Esophagus muscularis mucosa (tissue), 4 donors: ENCODE measurements at regions not wholly inside any gene's neighbourhood (a gene's known extent, or its start where the extent isn't known, plus 50 kb on each side); places are given as distances from the start of the nearest gene placed in this dataset.

ENCODE experiments used
- DNase-seq: peaks from one replicate; pipeline ENCODE4 v3.0.0-alpha.2; 2017; ENCODE audit errors: extremely low spot score
- H3K27ac ChIP-seq, 4 donors: fragments of 200-600 bp; sonication (generic); replicated peaks in 1 of 4; 1 replicate in 3 of 4; 2 replicates in 1 of 4; pipeline ENCODE4 v1.5.1; 2016 to 2019; ENCODE audit warnings: mild to moderate bottlenecking in 1 of 4
- H3K27me3 ChIP-seq, 4 donors: fragments of 200-600 bp; sonication (generic); one replicate each; pipeline versions ENCODE4 v1.5.1 to v1.6.0; 2016 to 2019
- H3K36me3 ChIP-seq, 4 donors: fragments of 200-600 bp; sonication (generic); one replicate each; pipeline ENCODE4 v1.5.1; 2016 to 2019
- H3K4me1 ChIP-seq, 4 donors: fragments of 200-600 bp; sonication (generic); one replicate each; pipeline ENCODE4 v1.5.1; 2016 to 2019
- H3K4me3 ChIP-seq, 4 donors: fragments of 200-600 bp; sonication (generic); 1 replicate in 2 of 4; 2 replicates in 2 of 4; pipeline ENCODE4 v1.5.1; 2016 to 2019; ENCODE audit warnings: mild to moderate bottlenecking in 4 of 4, moderate library complexity in 1 of 4
- H3K9me3 ChIP-seq, 4 donors: fragments of 200-600 bp; sonication (generic); 1 replicate in 3 of 4; 2 replicates in 1 of 4; pipeline ENCODE4 v1.5.1; 2016 to 2019
- CTCF ChIP-seq, 3 experiments: fragments of 200-600 bp in 2 of 3; fragments of 450-650 bp in 1 of 3; sonication (generic) in 2 of 3; IDR thresholded peaks; one replicate each; pipeline ENCODE4 v1.5.1; 2017 to 2019; ENCODE audit warnings: antibody characterized with exemption in 3 of 3, mild to moderate bottlenecking in 2 of 3, moderate library complexity in 1 of 3
- EP300 ChIP-seq: sonication (generic); formaldehyde crosslinking; IDR thresholded peaks from one replicate; pipeline ENCODE4 v1.6.1; 2017; ENCODE audit warnings: antibody characterized with exemption
- POLR2A ChIP-seq: fragments of 450-650 bp; IDR thresholded peaks from one replicate; pipeline ENCODE4 v1.6.1; 2017; ENCODE audit warnings: antibody characterized with exemption, moderate library complexity, mild to moderate bottlenecking, low read depth
- POLR2AphosphoS5 ChIP-seq, 2 donors: sonication (generic); formaldehyde crosslinking; IDR thresholded peaks; one replicate each; pipeline ENCODE4 v1.6.1; 2017; ENCODE audit warnings: antibody characterized with exemption in 2 of 2
- WGBS: methylation state at CpG from one replicate; pipeline ENCODE4 v1.1.5; 2018; 5-methylcytosine and 5-hydroxymethylcytosine counted together
- intact Hi-C: fragments of 100-400 bp; cut with DNase I; formaldehyde crosslinking; loops from one replicate; pipeline ENCODE4 v1.15.1; 2023

GRCh38 chr12:74426091-74426490 lies 111.5 kb upstream of the ATXN7L3B start:
- no peaks in the 10 kb centered on the region for H3K36me3 ChIP-seq
- TF ChIP-seq CTCF (IDR thresholded peaks at IDR 0.05) (no peak), POLR2A (no peak), EP300 (no peak), POLR2AphosphoS5 (IDR thresholded peaks at IDR 0.05) (no peak)
- DNase-seq: no peak
- H3K27me3 ChIP-seq: no peaks in the 10 kb centered on the region
- no peak overlapping the region for H3K27ac ChIP-seq
- no peaks in the 10 kb centered on the region for H3K4me1 ChIP-seq
- no peaks in the 10 kb centered on the region for H3K9me3 ChIP-seq
- H3K4me3 ChIP-seq: no peak overlapping the region
- intact Hi-C loops: no loop called here

GRCh38 chr12:74429535-74429934 lies 108.1 kb upstream of the ATXN7L3B start:
- H3K27ac ChIP-seq: no peak overlapping the region
- intact Hi-C loops: no loop called here
- no peaks in the 10 kb centered on the region for H3K27me3 ChIP-seq
- H3K9me3 ChIP-seq: no peaks in the 10 kb centered on the region
- H3K4me3 ChIP-seq: no peak overlapping the region
- no peaks in the 10 kb centered on the region for H3K4me1 ChIP-seq
- no peaks in the 10 kb centered on the region for H3K36me3 ChIP-seq
- DNase-seq: no peak
- TF ChIP-seq CTCF (IDR thresholded peaks at IDR 0.05): no peak
- TF ChIP-seq POLR2AphosphoS5 (IDR thresholded peaks at IDR 0.05): no peak
- TF ChIP-seq EP300: no peak
- no peak for TF ChIP-seq POLR2A

- no peaks in the 10 kb centered on the region for H3K36me3 ChIP-seq
- H3K4me1 ChIP-seq: no peaks in the 10 kb centered on the region
- no peak for DNase-seq
- intact Hi-C loops: no loop called here
- no peak for TF ChIP-seq POLR2AphosphoS5 (IDR thresholded peaks at IDR 0.05)
- no peak for TF ChIP-seq POLR2A
- TF ChIP-seq EP300: no peak
- no peak for TF ChIP-seq CTCF (IDR thresholded peaks at IDR 0.05)
- H3K27me3 ChIP-seq: no peaks in the 10 kb centered on the region
- no peak overlapping the region for H3K27ac ChIP-seq
- no peaks in the 10 kb centered on the region for H3K9me3 ChIP-seq
- 83% methylated on average over 1 of the region's 1 CpG for WGBS
- no peak overlapping the region for H3K4me3 ChIP-seq
Observed at GRCh38 chr12:74431801-74432200, 105.8 kb upstream of the ATXN7L3B start.

GRCh38 chr12:74440469-74440868 lies 97.2 kb upstream of the ATXN7L3B start:
- no peaks in the 10 kb centered on the region for H3K9me3 ChIP-seq
- intact Hi-C loops: no loop called here
- TF ChIP-seq POLR2A (no peak), EP300 (no peak), POLR2AphosphoS5 (IDR thresholded peaks at IDR 0.05) (no peak), CTCF (IDR thresholded peaks at IDR 0.05) (no peak)

GRCh38 chr12:74441872-74442271 lies 95.8 kb upstream of the ATXN7L3B start:
- no peak overlapping the region for H3K27ac ChIP-seq
- H3K4me1 ChIP-seq: no peaks in the 10 kb centered on the region
- TF ChIP-seq CTCF (IDR thresholded peaks at IDR 0.05): no peak
- TF ChIP-seq POLR2AphosphoS5 (IDR thresholded peaks at IDR 0.05): no peak
- no peak for TF ChIP-seq POLR2A
- no peak for TF ChIP-seq EP300
- no peaks in the 10 kb centered on the region for H3K9me3 ChIP-seq
- peaks cover 0 to 7% (median 0%) of the 10 kb centered on the region in 4 donors for H3K27me3 ChIP-seq
- WGBS: 72% methylated on average over 4 of the region's 4 CpGs
- no peaks in the 10 kb centered on the region for H3K36me3 ChIP-seq
- DNase-seq: no peak
- H3K4me3 ChIP-seq: no peak overlapping the region
- intact Hi-C loops: no loop called here

More at GRCh38 chr12:74440469-74440868, 97.2 kb upstream of the ATXN7L3B start:
- no peaks in the 10 kb centered on the region for H3K36me3 ChIP-seq
- peaks cover 0 to 7% (median 0%) of the 10 kb centered on the region in 4 donors for H3K27me3 ChIP-seq
- H3K27ac ChIP-seq: no peak overlapping the region
- H3K4me1 ChIP-seq: no peaks in the 10 kb centered on the region
- DNase-seq: no peak
- H3K4me3 ChIP-seq: no peak overlapping the region
